Left cardiac atrium (tissue), 4 donors: ENCODE measurements at regions not wholly inside any gene's neighbourhood (a gene's known extent, or its start where the extent isn't known, plus 50 kb on each side); places are given as distances from the start of the nearest gene placed in this dataset.
A peak's percentile ranks its signal among the peaks of the same experiment; 100 is the strongest.

Experiments used
- ATAC-seq, 2 donors: fragments of 200-7000 bp; cut with Tn5 transposase; one replicate each; pipeline ENCODE4 v1.9.1; 2020; ENCODE audit warnings: mild to moderate bottlenecking in 2 of 2, moderate library complexity in 2 of 2
- DNase-seq: peaks from one replicate; pipeline ENCODE4 v3.0.0-alpha.2; 2020
- intact Hi-C, 2 donors: fragments of 100-400 bp; cut with DNase I; formaldehyde crosslinking; loops; one replicate each; pipeline versions ENCODE4 v1.14.1 to v1.15.1; 2022 to 2023
- donor health status: DM: no; HTN: yes; CAD: no.
- donor health status: DM: no; HTN: yes; CAD: no; lungs with severe emphysema.
- donor health status: DM: yes; HTN: yes; CAD: no.
- donor health status: Dilated cardiomyopathy.

GRCh38 chr7:38002689-38003088 lies 82.2 kb downstream of the EPDR1 start:
- intact Hi-C loops = no loop called here
- ATAC-seq = no peak
- no peak for DNase-seq

DNA sequence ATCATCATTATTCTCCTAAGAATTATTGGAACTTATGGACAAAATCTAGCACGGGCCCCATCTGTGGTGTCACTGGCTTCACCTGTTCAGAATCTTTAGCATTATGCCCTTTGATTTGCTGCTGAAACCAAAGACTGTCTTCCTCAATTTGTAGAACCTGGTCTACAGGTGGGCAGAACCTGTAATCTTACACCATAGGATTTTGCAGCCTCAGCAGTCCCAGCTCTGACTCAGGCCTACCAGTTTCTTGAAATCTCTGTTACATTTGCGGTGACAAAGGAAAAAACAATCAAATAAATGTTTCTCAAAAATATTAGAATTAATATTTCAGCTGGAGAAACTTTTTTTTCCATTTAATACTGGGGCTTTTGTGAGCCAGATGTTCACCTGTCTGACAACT lies 86.1 kb downstream of the EPDR1 start:
- no peak for DNase-seq
- ATAC-seq = no peak
- intact Hi-C loops = no loop called here

GRCh38 chr7:38007096-38007495 lies 86.7 kb downstream of the EPDR1 start:
- DNase-seq (no peak), ATAC-seq (no peak)
- intact Hi-C loops = no loop called here

GRCh38 chr7:38013246-38013645 lies 92.8 kb downstream of the EPDR1 start:
- no peak for ATAC-seq
- no peak for DNase-seq
- intact Hi-C loops = no loop called here

GRCh38 chr7:38016567-38016966 lies 96.1 kb downstream of the EPDR1 start:
- DNase-seq (no peak), ATAC-seq (no peak)
- intact Hi-C loops = no loop called here

DNA sequence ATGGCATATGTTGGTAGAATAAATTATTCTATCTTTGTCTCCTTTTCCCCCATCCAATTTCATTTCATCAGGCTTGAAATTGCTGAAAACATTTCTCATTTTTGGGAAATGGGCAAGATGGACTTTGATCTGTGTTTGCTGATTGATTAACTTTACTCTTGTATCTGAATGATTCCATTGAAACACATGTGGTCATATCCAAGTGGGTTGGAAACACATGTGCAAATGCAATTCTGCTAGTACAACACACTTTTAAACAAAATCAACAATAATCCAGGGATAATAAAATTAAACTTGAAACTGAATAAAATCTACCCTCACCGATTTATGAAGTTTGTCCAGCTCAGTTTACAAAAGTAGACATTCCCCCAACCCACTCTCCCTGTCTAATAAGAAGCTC lies 96.9 kb downstream of the EPDR1 start:
- ATAC-seq (no peak), DNase-seq (no peak)
- intact Hi-C loops = no loop called here

DNA sequence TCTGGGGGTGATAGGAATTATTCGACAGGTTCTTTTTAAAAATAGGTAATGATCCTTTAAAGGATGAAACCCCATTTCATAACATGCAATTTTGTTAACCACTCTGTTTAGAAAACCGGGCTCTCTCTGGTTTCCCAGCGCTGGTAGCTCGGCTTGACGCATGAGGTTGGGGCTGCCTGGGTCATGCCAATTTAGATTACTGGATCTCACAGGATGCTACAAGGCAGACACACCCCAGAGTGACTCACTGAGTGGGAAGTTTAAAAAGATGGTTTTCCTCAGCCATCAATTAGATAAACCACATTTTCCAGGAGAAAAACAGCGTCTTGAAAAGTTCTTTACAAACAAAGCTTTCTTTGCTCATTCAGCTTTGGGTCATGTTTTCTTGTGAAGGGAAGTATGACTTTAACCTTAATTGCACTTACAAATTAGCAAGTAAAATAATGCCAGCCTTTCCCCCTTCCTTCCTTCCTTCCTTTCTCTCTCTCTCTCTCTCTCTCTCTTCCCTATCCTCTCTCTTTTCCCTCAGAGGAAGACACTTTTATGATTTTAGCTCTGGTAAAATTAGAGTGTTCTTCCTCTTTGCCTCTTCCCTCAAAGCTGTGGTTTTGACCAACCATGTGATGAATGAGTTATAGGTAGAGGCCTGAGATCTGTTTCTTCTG lies 99.8 kb downstream of the EPDR1 start:
- intact Hi-C loops = no loop called here
- DNase-seq (peak; percentile 24), ATAC-seq (peak in 1 of 2 donors; percentile 51)

- ATAC-seq (no peak), DNase-seq (no peak)
- intact Hi-C loops = no loop called here
Measured at GRCh38 chr7:38021892-38022291, 101.5 kb downstream of the EPDR1 start.

DNA sequence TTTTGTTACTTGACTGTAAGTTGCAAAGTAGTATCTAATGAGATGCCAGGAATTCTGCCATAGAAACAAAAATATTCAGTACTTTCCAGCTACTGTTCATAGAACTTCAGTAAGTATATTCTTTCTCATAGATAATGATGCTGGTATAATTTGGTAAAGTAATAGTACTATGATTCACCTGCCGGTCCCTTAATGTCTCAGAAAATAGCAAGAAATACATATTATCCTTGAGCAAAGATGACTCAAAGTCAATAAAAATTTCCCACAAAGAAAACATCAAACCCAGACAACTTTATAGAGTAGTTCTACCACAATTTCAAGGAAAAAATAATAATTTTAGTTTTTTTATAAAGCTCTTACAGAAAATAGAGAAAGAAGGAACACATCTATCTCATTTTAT lies 105.4 kb downstream of the EPDR1 start:
- intact Hi-C loops = no loop called here
- no peak for DNase-seq
- ATAC-seq = no peak

- intact Hi-C loops = no loop called here
- no peak for DNase-seq
- ATAC-seq = no peak
Measured at GRCh38 chr7:38027884-38028455, 107.5 kb downstream of the EPDR1 start.

DNA sequence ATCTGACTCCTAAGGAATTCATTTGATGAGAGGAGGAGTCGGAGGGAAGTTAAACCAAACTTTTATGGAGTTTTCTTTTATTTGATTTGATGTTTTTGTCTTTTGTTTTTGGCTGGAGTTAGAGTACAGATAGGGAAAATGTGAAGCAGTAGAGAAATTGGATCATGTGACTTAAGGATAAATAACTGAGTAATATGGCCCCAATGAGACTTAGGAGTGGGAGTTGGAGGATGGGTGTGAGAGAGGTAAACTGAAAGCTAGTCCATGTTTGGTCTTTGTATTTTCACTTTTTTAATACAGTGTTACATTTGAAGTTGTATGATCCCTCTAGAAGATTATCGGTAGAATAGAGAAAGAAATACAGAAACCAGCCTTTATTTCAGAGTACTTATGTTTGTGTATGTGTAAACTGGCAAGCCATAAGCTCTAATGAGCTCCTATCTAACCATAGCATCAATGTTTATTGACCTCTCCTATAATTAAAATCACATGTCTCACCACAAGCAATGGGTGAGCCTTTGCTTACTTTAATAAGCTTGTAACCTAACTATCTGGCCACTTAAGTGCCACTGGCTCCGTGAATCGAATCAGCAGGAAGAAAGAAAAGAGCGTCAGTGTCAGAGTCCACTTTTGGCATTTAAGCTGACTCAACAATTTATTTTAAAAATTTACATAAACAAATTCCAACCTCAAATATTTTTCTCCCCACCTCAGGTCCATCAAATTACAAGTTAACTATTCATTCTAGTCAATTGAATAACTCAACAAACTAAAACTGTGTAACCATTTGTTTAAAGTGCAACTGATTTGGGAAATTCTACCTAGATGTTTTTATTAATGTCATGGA lies 113.8 kb downstream of the EPDR1 start:
- DNase-seq = no peak
- intact Hi-C loops = no loop called here

DNA sequence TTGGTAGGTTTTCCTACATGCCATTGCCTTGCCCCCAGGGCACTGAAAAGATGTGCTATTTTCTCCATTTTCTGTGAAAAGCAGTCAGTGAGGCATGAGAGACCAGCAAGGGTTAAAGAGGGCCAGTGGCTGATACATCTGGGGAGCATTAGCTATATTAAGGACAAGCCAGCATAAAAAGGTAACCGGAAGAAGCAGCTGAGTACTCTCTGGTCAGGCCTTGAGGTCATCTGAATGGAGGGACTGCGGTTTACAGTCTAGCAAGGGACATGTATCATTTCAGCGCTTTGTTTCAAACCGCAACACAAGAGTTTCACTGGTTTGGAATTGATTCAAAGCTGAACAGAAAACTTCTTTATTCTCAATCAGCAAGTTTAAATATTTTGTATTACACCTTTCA lies 120.4 kb downstream of the EPDR1 start:
- DNase-seq = no peak
- intact Hi-C loops = no loop called here
- ATAC-seq = no peak

More for the DNA sequence above, 113.8 kb downstream of the EPDR1 start:
- no peak for ATAC-seq

- DNase-seq (no peak), ATAC-seq (no peak)
- intact Hi-C loops = no loop called here
Measured at GRCh38 chr7:38049679-38050078, 128.4 kb upstream of the STARD3NL start.

GRCh38 chr7:38051311-38051710 lies 126.7 kb upstream of the STARD3NL start:
- DNase-seq = no peak
- intact Hi-C loops = no loop called here
- ATAC-seq = no peak

- intact Hi-C loops = no loop called here
- no peak for ATAC-seq
- DNase-seq = no peak
Measured at GRCh38 chr7:38051786-38052185, 126.3 kb upstream of the STARD3NL start.

GRCh38 chr7:38052786-38053185 lies 125.3 kb upstream of the STARD3NL start:
- intact Hi-C loops = no loop called here
- ATAC-seq = no peak
- no peak for DNase-seq

- no peak for DNase-seq
- intact Hi-C loops = no loop called here
- ATAC-seq = no peak
Measured at GRCh38 chr7:38054199-38054598, 123.8 kb upstream of the STARD3NL start.

DNA sequence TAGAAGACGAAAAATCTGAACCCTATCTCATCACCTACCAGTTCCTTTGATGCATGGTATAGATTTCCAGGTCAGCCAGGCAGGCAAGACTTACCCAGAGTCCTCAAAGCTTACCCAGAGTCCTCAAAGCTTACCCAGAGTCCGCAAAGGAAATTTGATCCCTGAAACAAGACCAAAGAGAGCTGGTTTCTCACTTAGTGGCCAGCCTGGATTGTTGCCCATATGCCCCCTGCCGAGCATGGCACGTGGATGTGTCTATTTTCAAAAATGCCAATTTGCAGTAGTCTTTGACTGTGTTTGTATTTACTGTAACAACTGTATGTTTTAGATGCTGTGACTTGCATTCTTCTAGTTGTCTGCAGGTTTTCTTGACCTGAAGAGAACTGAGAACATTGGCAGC lies 120.2 kb upstream of the STARD3NL start:
- intact Hi-C loops = no loop called here
- no peak for ATAC-seq

GRCh38 chr7:38060116-38060515 lies 117.9 kb upstream of the STARD3NL start:
- ATAC-seq (no peak), DNase-seq (no peak)
- intact Hi-C loops = no loop called here

More for the DNA sequence above, 120.2 kb upstream of the STARD3NL start:
- no peak for DNase-seq

DNA sequence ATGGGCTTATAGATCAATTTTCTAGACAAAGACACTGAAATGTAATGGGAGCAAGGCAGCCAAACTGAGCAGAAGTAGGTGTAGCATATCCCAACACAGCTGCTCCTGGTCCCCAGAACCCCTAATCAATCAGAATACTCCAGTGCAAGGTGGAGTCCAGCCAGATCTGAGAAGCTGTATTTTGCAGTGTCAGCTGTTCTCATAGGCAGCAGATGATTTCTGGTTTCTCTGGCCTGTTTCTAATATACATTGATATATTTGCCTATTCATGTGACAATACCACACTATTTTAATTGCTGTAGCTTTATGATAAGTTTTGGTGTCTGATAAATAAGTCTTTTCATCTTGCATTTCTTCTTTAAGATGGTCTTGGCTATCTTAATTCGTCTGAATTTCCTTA lies 117.4 kb upstream of the STARD3NL start:
- ATAC-seq (no peak), DNase-seq (no peak)
- intact Hi-C loops = no loop called here

DNA sequence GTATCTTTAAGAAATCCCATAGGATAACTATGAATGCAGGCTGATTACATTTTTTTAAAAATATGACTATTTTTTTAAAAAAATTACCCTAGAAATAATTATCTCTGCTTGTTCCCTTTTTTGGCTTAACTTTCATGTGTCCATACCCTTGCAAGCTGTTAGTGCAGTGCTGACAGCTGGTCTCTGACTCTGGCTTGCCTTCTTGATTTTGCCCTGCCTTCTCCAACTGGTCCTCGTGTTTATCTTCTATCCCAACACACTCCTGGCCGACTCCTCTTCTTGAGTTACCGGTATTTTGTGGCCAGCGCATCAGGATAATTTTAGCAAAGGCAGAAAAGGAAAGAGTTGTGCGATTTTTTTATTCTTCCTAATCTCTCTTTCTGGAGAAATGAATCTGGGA lies 111.7 kb upstream of the STARD3NL start:
- intact Hi-C loops = no loop called here
- DNase-seq = no peak
- ATAC-seq = no peak
